GM18909 (cell line): ENCODE measurements at regions not wholly inside any gene's neighbourhood (a gene's known extent, or its start where the extent isn't known, plus 50 kb on each side); places are given as distances from the start of the nearest gene placed in this dataset.

ENCODE experiments used
- ATAC-seq: cut with Tn5 transposase; IDR thresholded peaks from one replicate; pipeline ENCODE4 v1.9.1; 2021; ENCODE audit warnings: mild to moderate bottlenecking; ENCODE audit not compliant: unreplicated experiment, poor library complexity

GRCh38 chr2:129056309-129056958, 737.8 kb upstream of the HS6ST1 start:
- no peak for ATAC-seq

DNA sequence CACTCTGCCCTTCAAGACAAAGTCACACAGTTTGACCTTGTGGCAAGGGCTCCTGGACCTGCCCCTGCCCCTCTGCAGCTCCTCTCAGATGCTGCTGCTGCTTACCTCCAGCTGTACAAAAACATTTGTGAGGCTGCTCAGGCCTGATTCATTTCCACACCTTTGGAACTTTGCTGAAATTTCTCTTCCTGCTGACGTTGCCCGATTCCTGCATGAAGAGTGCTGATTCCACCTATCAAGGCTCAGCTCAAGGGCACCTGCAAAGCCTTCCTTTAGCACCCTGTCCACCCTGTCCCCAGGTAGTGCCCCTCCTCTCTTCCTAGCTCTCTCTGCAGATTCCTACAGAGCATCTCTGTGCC, 738.3 kb upstream of the HS6ST1 start:
- ATAC-seq: no peak

- no peak for ATAC-seq
Observed at GRCh38 chr2:129058981-129059380, 740.3 kb upstream of the HS6ST1 start.

DNA sequence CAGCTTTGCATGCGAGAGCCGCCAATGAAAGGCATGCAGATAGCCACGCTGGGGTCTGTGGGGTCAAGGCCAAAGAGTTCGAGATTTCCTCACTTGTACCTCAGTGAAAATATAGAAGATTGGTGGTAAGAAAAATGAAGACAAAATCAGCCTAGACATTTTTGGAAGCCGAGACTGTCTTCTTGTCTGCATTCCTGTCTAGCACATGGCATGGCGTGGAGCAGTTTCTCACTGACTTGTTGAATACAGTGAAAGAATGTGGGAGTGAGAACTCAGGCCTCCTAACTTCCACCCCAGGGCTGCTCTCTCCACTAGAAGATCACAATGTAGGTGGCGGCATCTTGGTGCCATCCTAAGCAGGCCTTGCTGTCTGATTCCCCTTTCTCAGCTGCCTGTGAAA, 740.8 kb upstream of the HS6ST1 start:
- no peak for ATAC-seq

DNA sequence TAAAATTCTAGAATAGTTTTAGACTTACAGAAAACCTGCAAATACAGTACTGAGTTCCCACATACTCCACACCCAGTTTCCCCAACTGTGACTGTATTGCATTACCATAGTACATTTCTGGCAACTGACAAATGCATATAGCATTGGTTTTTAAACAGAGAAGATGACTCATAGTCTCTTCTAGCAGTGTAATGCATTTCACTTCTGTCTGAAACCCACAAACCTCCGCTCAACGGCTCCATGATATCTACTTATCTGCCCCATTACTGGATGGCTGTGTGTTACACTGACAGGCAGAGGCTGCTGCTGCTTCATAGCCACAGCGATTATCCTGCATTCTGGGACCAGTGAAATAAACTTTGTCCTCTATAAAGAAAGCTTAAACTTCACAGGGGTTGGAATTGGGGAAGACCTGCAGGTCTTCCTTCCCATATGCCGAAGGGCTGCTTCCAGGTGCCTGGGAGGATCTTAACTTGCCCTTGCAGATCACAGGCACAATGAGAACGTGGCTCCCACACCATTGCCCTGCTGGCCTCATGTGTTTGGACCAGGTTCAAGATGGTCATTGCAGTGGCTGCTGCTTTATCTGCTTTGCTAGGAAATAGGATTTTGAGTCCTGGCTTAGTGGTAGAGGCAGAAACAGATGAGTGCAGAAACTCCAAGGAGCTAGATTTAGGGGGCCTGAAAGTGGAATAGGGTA, 742.6 kb upstream of the HS6ST1 start:
- ATAC-seq: no peak

- ATAC-seq: no peak
Observed at GRCh38 chr2:129061769-129062121, 743.1 kb upstream of the HS6ST1 start.

DNA sequence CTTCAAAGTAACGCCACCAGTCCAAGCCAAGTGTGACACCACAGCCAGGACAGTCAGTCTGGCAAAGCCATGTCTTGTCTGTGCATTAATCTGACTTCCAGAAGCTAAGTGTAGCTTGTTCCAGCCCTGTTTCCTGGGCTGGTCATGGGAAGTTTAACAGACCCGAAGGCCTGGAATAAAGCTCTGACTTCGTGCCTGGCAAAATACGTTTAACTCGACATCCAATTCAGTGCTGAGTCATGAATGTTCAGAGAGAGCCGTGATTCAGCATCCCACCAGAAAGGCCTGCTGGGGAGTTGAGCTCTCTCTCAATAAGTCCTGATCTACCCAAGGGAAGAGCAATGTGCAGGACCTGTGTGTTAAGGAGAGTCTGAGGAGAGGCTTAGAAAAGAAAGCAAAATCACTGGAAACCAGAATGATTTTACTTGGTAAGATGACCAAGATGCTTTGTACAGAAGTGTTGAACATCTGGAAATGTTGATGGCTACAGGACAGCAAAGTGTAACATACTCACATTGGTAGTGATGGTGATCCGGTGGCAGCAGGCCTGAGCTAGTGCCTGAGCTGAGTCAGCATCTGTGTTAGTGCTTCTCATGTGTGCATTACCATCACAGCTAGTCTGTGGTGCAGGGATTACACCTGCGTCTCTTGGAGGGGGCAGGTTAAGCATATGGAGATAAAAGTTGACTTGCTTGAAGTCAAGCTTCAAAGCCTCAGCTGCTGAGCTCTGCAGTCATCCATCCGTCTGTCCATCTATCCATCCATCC, 743.7 kb upstream of the HS6ST1 start:
- no peak for ATAC-seq

- no peak for ATAC-seq
Observed at GRCh38 chr2:129067070-129067469, 748.4 kb upstream of the HS6ST1 start.

DNA sequence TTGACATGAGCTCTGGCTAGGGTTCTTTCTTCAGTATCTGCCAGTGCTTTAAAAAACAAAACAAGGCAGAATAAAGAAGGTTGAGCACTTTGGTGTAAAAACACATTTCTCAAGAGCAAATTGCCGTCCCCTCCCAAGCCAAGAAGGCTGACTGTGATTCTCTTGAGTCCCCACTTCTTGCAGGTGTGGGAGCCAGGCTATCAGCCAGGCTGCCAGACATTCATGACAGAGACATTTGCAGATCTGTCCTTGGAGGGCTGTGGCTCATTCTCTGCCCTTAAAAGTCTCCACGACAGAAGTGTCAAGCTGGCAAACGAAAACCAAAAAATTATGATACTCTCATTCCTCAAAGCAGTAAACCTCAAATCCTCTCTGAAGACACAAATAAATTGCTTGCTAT, 749.3 kb upstream of the HS6ST1 start:
- no peak for ATAC-seq

GRCh38 chr2:129068543-129068942, 749.9 kb upstream of the HS6ST1 start:
- ATAC-seq: no peak

- ATAC-seq: no peak
Observed at GRCh38 chr2:129069875-129070594, 751.4 kb upstream of the HS6ST1 start.

DNA sequence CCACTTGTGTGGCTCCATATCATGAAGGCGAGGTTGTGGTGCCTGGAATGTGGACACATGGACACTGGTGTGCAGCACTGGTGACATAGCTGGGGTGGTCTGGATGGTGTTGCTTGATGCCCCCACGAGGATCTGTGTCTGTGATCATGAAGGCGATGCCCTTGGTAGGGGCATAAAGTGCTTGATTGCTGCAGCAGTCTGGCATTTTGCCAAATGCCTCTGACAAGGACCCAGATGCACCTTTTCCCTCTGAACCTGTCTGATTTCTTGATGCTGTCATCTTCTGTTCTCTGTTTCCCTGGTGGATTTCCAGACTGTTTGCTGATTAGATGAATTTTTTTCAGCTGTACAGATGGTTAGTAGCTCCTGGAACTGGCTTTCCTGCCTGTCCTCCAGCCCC, 752.0 kb upstream of the HS6ST1 start:
- no peak for ATAC-seq

DNA sequence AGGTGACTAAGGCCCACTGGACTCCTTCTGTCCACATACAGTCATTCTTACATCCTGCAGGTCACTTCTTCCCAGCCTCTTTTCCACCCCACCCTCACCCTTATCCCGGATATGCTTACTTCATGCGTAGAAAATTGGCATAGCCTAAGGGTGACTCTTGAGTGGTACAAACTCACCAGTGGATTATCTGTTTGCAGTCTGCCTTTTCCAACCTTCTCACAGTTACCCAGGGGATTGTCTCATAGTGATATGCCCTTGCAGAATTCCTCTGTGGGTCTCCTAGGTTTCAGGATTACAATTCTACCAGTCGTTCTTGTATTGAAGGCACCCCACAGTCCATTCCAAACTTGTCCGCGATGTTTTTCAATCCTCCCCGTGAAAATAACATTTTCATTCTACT, 752.9 kb upstream of the HS6ST1 start:
- ATAC-seq: no peak

- no peak for ATAC-seq
Observed at GRCh38 chr2:129074298-129074920, 755.7 kb upstream of the HS6ST1 start.

- ATAC-seq: no peak
Observed at GRCh38 chr2:129078548-129078947, 759.9 kb upstream of the HS6ST1 start.

DNA sequence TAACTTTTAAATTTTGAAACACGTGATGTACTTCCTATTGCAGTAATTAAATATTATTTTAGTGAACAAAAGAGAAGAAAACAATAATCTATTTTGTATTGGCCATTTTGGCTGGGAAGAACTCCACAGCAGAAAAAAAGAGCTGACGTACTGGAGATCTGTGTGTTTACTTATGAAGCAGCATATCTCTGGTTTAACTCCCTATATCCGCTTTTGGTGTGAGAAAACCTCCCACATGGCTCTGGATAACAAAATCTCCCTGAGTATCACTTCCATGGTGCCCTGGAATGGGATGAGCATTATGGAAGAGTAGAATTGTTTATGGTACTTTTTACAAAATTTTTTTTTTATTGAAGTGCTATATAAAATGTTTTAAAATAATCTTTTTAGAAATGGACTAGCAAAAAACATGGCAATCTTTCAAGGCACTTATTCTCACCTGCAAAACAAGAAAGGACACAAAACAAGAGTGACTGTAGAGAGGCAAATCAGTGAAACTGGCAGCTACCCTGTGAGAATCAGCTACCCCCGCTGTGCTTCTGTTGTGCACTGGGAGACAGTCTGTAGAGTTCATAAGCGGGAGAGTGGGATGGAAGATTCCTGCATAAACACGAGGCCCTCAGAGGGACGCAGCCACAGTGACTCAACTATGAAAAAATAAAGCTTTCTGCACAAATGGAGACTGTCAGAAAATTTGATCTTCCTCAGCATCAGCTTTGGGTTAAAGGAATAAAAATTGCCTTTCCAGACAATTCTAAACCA, 762.2 kb upstream of the HS6ST1 start:
- ATAC-seq: no peak

- no peak for ATAC-seq
Observed at GRCh38 chr2:129085386-129085785, 766.7 kb upstream of the HS6ST1 start.

DNA sequence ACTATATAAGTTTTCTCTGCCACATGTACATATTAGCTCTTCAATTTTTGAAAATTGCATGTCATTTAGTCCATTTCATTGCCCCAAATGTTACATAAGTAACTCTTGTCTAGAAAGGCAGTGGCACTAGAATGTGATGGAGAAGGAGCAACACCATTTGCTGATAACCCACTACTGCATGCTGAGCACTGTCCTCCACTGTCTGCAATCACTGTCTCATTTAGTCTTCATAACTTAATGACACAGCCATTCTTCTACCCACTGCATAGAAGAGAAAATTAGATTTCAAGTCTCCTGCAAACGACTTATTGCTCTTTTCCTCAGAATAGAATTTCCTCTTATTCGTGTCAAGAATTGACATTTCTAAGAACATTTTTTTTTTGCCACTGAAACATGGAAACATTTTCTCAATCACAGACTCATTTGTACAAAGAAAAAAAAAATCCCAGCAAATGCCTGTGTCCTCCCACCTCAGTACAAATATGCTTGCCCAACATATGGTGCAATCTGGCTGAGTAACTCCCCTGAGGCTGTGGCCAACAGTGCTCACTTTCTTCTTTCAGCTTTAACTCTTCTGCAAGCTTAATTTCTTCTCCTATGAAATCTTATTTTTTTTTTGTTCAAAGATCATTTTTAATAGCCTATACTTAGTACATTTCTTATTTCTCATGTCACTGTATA, 768.6 kb upstream of the HS6ST1 start:
- ATAC-seq: no peak

DNA sequence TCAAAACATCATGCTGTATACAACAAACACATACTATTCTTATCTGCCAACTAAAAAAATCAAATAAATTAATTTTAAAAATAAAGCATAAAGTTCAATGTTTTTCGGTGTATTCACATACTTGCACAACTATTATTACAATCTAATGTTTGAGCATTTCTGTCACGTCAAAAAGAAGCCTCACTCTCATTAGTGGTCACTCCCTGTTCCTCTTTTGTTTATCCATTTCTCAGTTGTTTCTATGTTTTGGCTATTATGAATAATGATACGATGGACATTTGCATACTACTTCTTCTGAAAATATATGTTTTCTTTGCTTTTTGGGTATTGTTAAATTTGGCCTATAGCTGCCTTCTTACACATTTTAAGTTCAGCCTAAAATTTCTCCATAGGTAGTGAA, 773.0 kb upstream of the HS6ST1 start:
- ATAC-seq: no peak
